Stimulated activated CD8-positive, alpha-beta memory T cell treated with anti-CD3 and anti-CD28 coated beads, Interleukin-4, amount 100 ng/mL, for 4 hours (primary cell): ENCODE measurements at regions not wholly inside any gene's neighbourhood (a gene's known extent, or its start where the extent isn't known, plus 50 kb on each side); places are given as distances from the start of the nearest gene placed in this dataset.
"Not testable (repeated sequence)": the region's sequence is repeated elsewhere in the genome, so short reads cannot be mapped to it uniquely, and the experiment has no call there.

Experiments used
- DNase-seq, 2 donors: peaks; one replicate each; pipeline ENCODE4 v3.0.0-alpha.2; 2020; ENCODE audit warnings: low read depth in 2 of 2, low spot score in 1 of 2

- no peak for DNase-seq
Measured at GRCh38 chr22:35138521-35138920, 72.6 kb downstream of the ISX start.

GRCh38 chr22:35140879-35141745 is 75.2 kb downstream of the ISX start:
- DNase-seq: no peak

GRCh38 chr22:35148381-35148780 is 82.4 kb downstream of the ISX start:
- no peak for DNase-seq

GRCh38 chr22:35148866-35149548 is 83.0 kb downstream of the ISX start:
- DNase-seq: no peak

- DNase-seq: peak; percentile 3 to 25
Measured at GRCh38 chr22:35150183-35151107, 84.5 kb downstream of the ISX start.

- DNase-seq: no peak
Measured at GRCh38 chr22:35152316-35152715, 86.4 kb downstream of the ISX start.

GRCh38 chr22:35154937-35155387 is 89.0 kb downstream of the ISX start:
- no peak for DNase-seq

GRCh38 chr22:35155403-35156025 is 89.6 kb downstream of the ISX start:
- no peak for DNase-seq

- DNase-seq: no peak
Measured at GRCh38 chr22:35156945-35157344, 91.0 kb downstream of the ISX start.

GRCh38 chr22:35158336-35158735 is 92.4 kb downstream of the ISX start:
- DNase-seq: no peak

GRCh38 chr22:35159343-35159742 is 93.4 kb downstream of the ISX start:
- no peak for DNase-seq

GRCh38 chr22:35160268-35160667 is 94.3 kb downstream of the ISX start:
- no peak for DNase-seq

GRCh38 chr22:35165896-35166295 is 91.4 kb upstream of the HMGXB4 start:
- not testable (repeated sequence) for DNase-seq

- no peak for DNase-seq
Measured at GRCh38 chr22:35170716-35171697, 86.3 kb upstream of the HMGXB4 start.

GRCh38 chr22:35172442-35172841 is 84.9 kb upstream of the HMGXB4 start:
- no peak for DNase-seq

GRCh38 chr22:35173655-35174054 is 83.6 kb upstream of the HMGXB4 start:
- no peak for DNase-seq

GRCh38 chr22:35174401-35175038 is 82.8 kb upstream of the HMGXB4 start:
- no peak for DNase-seq

GRCh38 chr22:35175392-35175791 is 81.9 kb upstream of the HMGXB4 start:
- DNase-seq: no peak

- no peak for DNase-seq
Measured at GRCh38 chr22:35177811-35178210, 79.5 kb upstream of the HMGXB4 start.
